Eye (tissue), 1 donor: ENCODE measurements at regions not wholly inside any gene's neighbourhood (a gene's known extent, or its start where the extent isn't known, plus 50 kb on each side); places are given as distances from the start of the nearest gene placed in this dataset.
"Not testable (repeated sequence)": the region's sequence is repeated elsewhere in the genome, so short reads cannot be mapped to it uniquely, and the experiment has no call there.

Experiments
- DNase-seq: peaks from one replicate; pipeline ENCODE4 v3.0.0-alpha.2; 2015

- DNase-seq: no peak
Observed at GRCh38 chr6:139754898-139755775, 380.7 kb upstream of the CITED2 start.

- DNase-seq: peak; percentile 31
Observed at GRCh38 chr6:139753198-139753861, 378.9 kb upstream of the CITED2 start.

- DNase-seq: no peak
Observed at GRCh38 chr6:139752086-139752485, 377.6 kb upstream of the CITED2 start.

GRCh38 chr6:139751179-139751578 lies 376.7 kb upstream of the CITED2 start:
- DNase-seq: peak; percentile 41

- no peak for DNase-seq
Observed at GRCh38 chr6:139748353-139749146, 374.1 kb upstream of the CITED2 start.

- no peak for DNase-seq
Observed at GRCh38 chr6:139747154-139747553, 372.7 kb upstream of the CITED2 start.

GRCh38 chr6:139744891-139745290 lies 370.4 kb upstream of the CITED2 start:
- no peak for DNase-seq

GRCh38 chr6:139743664-139744437 lies 369.4 kb upstream of the CITED2 start:
- no peak for DNase-seq

- DNase-seq: no peak
Observed at GRCh38 chr6:139742671-139743070, 368.2 kb upstream of the CITED2 start.

GRCh38 chr6:139738801-139739455 lies 364.5 kb upstream of the CITED2 start:
- no peak for DNase-seq

GRCh38 chr6:139736325-139736906 lies 362.0 kb upstream of the CITED2 start:
- no peak for DNase-seq

- no peak for DNase-seq
Observed at GRCh38 chr6:139732451-139732850, 358.0 kb upstream of the CITED2 start.

- DNase-seq: no peak
Observed at GRCh38 chr6:139730340-139730974, 356.0 kb upstream of the CITED2 start.

GRCh38 chr6:139728876-139729427 lies 354.5 kb upstream of the CITED2 start:
- DNase-seq: no peak

- DNase-seq: not testable (repeated sequence)
Observed at GRCh38 chr6:139726272-139726671, 351.8 kb upstream of the CITED2 start.

- DNase-seq: no peak
Observed at GRCh38 chr6:139722530-139722929, 348.1 kb upstream of the CITED2 start.

GRCh38 chr6:139721954-139722353 lies 347.5 kb upstream of the CITED2 start:
- DNase-seq: no peak

GRCh38 chr6:139713900-139714506 lies 339.6 kb upstream of the CITED2 start:
- no peak for DNase-seq

GRCh38 chr6:139713424-139713823 lies 339.0 kb upstream of the CITED2 start:
- no peak for DNase-seq

- peak; percentile 59 for DNase-seq
Observed at GRCh38 chr6:139712830-139713229, 338.4 kb upstream of the CITED2 start.
